ENCODE measurements at regions not wholly inside any gene's neighbourhood (a gene's known extent, or its start where the extent isn't known, plus 50 kb on each side); places are given as distances from the start of the nearest gene placed in this dataset.

DNA sequence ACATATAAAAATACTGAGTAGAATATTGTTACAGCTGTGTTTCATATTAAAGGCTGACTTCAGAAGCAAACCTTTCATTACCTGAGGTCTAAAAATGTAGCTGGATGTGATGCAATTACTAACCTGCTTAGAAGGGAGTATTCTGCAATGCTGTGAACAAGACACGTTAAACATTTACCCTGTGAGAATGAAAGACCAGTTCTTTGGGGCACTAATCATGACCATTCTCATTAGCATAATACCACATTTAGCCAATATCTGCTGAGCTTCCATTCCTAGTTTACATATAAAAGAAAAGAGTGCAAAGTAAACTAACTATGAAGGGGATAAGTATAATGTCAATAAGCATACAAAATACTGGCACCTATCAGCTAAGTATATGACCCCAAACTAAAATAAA, 784.0 kb upstream of the KLHL29 start:
- H3K4me2 ChIP-seq (ENCODE audit: low read length), result no peak overlapping the region
- TF ChIP-seq SIN3A (IDR thresholded peaks at IDR 0.05; ENCODE audit: low read depth) (no peak), TCF7L2 (IDR thresholded peaks at IDR 0.05; ENCODE audit: borderline replicate concordance, extremely low read depth, insufficient read depth, insufficient read length) (no peak), EZH2phosphoT487 (IDR thresholded peaks at IDR 0.05; ENCODE audit: borderline replicate concordance) (no peak), SP1 (IDR thresholded peaks at IDR 0.05; ENCODE audit: low read depth) (no peak), ZNF274 (IDR thresholded peaks at IDR 0.05; ENCODE audit: low read depth, low read length) (no peak), EZH2 (IDR thresholded peaks at IDR 0.05) (no peak)
- TF ChIP-seq, protein P1, sequence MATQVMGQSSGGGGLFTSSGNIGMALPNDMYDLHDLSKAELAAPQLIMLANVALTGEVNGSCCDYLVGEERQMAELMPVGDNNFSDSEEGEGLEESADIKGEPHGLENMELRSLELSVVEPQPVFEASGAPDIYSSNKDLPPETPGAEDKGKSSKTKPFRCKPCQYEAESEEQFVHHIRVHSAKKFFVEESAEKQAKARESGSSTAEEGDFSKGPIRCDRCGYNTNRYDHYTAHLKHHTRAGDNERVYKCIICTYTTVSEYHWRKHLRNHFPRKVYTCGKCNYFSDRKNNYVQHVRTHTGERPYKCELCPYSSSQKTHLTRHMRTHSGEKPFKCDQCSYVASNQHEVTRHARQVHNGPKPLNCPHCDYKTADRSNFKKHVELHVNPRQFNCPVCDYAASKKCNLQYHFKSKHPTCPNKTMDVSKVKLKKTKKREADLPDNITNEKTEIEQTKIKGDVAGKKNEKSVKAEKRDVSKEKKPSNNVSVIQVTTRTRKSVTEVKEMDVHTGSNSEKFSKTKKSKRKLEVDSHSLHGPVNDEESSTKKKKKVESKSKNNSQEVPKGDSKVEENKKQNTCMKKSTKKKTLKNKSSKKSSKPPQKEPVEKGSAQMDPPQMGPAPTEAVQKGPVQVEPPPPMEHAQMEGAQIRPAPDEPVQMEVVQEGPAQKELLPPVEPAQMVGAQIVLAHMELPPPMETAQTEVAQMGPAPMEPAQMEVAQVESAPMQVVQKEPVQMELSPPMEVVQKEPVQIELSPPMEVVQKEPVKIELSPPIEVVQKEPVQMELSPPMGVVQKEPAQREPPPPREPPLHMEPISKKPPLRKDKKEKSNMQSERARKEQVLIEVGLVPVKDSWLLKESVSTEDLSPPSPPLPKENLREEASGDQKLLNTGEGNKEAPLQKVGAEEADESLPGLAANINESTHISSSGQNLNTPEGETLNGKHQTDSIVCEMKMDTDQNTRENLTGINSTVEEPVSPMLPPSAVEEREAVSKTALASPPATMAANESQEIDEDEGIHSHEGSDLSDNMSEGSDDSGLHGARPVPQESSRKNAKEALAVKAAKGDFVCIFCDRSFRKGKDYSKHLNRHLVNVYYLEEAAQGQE (IDR thresholded peaks at IDR 0.05; ENCODE audit: low read depth), result no peak
- no peak overlapping the region for H2AFZ ChIP-seq (ENCODE audit: low read depth, low read length, poor library complexity, severe bottlenecking)
- H3K36me3 ChIP-seq (ENCODE audit: control insufficient read depth in 1 of 2, insufficient read depth in 2 of 2, low read length in 2 of 2), result no peaks in the 10 kb centered on the region
- H3K9me2 ChIP-seq (ENCODE audit: insufficient read depth), result no peaks in the 10 kb centered on the region
- DNase-seq (ENCODE audit: low read depth, low spot score), result no peak
- no peak overlapping the region for H3K9ac ChIP-seq (ENCODE audit: low read length)
- no peak for ATAC-seq
- H3K79me2 ChIP-seq (ENCODE audit: insufficient read depth, low read length), result no peaks in the 10 kb centered on the region
- no peaks in the 10 kb centered on the region for H4K20me1 ChIP-seq (ENCODE audit: insufficient read depth)
- no peaks in the 10 kb centered on the region for H3K27me3 ChIP-seq (ENCODE audit: insufficient read depth, low read length)
- H3K9me3 ChIP-seq (ENCODE audit: control insufficient read depth in 1 of 2, insufficient read depth in 1 of 2, low read depth in 1 of 2, low read length in 2 of 2), result peaks cover 0 to 14% of the 10 kb centered on the region in 2 experiments; a peak in 2 of 4 replicates
- ChIA-PET CTCF (no interaction called here), POLR2A (no interaction called here), RAD21 (ENCODE audit: low non-redundant PET in 1 of 2, low total read pairs in 2 of 2, uncharacterized antibody in 2 of 2, unreplicated experiment in 2 of 2) (no interaction called here)
- BruUV-seq (replicated peaks), result no TSS peak
- intact Hi-C loops (cut with micrococcal nuclease), result no loop called here
- no peak overlapping the region for H3K4me3 ChIP-seq (replicated peaks in 1 of 2; ENCODE audit: low read depth in 1 of 2, low read length in 2 of 2)
- no peaks in the 10 kb centered on the region for H3K4me1 ChIP-seq (ENCODE audit: control insufficient read depth in 1 of 2, insufficient read depth in 2 of 2, low read length in 2 of 2)
- no peak overlapping the region for H3K27ac ChIP-seq (ENCODE audit: low read depth, low read length)

DNA sequence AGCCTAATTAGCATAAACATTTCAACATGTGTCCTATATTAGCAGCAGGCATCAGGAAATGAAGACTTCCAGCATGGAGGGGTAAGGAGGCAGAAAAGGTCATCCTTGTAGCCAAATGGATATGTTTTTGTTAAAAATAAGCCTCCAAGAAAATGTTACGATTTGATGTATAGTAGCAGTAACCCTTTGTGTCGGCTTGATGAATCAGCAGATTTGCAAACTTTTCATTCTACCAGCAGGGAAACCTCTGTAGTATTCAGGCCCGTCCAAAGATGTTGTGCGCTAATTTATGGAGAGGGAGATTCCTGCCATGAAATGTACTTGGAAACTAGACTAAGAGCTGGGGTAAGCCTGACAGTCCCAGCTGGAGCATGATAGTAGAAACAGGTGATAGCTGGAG, 780.8 kb upstream of the KLHL29 start:
- Histone ChIP-seq H3K79me2 (ENCODE audit: insufficient read depth, low read length) (no peaks in the 10 kb centered on the region), H3K9me2 (ENCODE audit: insufficient read depth) (no peaks in the 10 kb centered on the region), H3K36me3 (ENCODE audit: control insufficient read depth in 1 of 2, insufficient read depth in 2 of 2, low read length in 2 of 2) (no peaks in the 10 kb centered on the region), H3K4me3 (replicated peaks in 1 of 2; ENCODE audit: low read depth in 1 of 2, low read length in 2 of 2) (no peak overlapping the region), H3K9ac (ENCODE audit: low read length) (no peak overlapping the region), H3K9me3 (ENCODE audit: control insufficient read depth in 1 of 2, insufficient read depth in 1 of 2, low read depth in 1 of 2, low read length in 2 of 2) (peaks cover 0 to 15% of the 10 kb centered on the region in 2 experiments; a peak in 2 of 4 replicates), H3K4me2 (ENCODE audit: low read length) (no peak overlapping the region), H2AFZ (ENCODE audit: low read depth, low read length, poor library complexity, severe bottlenecking) (no peak overlapping the region), H3K27ac (ENCODE audit: low read depth, low read length) (no peak overlapping the region), H4K20me1 (ENCODE audit: insufficient read depth) (no peaks in the 10 kb centered on the region), H3K4me1 (ENCODE audit: control insufficient read depth in 1 of 2, insufficient read depth in 2 of 2, low read length in 2 of 2) (no peaks in the 10 kb centered on the region), H3K27me3 (ENCODE audit: insufficient read depth, low read length) (no peaks in the 10 kb centered on the region)
- TF ChIP-seq POLR2A (IDR thresholded peaks at IDR 0.05; ENCODE audit: borderline replicate concordance, extremely low read depth, insufficient read depth, insufficient read length), result no peak
- no peak for TF ChIP-seq SIN3A (IDR thresholded peaks at IDR 0.05; ENCODE audit: low read depth)
- ATAC-seq (no peak), DNase-seq (ENCODE audit: low read depth, low spot score) (no peak)
- intact Hi-C loops (cut with micrococcal nuclease), result no loop called here
- ChIA-PET CTCF (no interaction called here), POLR2A (no interaction called here), RAD21 (ENCODE audit: low non-redundant PET in 1 of 2, low total read pairs in 2 of 2, uncharacterized antibody in 2 of 2, unreplicated experiment in 2 of 2) (no interaction called here)
- BruUV-seq (replicated peaks), result no TSS peak
